ENCODE measurements at regions not wholly inside any gene's neighbourhood (a gene's known extent, or its start where the extent isn't known, plus 50 kb on each side); places are given as distances from the start of the nearest gene placed in this dataset.

- TF ChIP-seq EZH2phosphoT487 (IDR thresholded peaks at IDR 0.05; ENCODE audit: insufficient read depth, low read depth) (no peak), EZH2 (IDR thresholded peaks at IDR 0.05; ENCODE audit: insufficient read depth, poor library complexity, severe bottlenecking) (no peak)
Measured at GRCh38 chr2:167753142-167753541, 494.3 kb downstream of the STK39 start.

Measured in GM23248 (cell line).